ENCODE measurements at regions not wholly inside any gene's neighbourhood (a gene's known extent, or its start where the extent isn't known, plus 50 kb on each side); places are given as distances from the start of the nearest gene placed in this dataset.

DNA sequence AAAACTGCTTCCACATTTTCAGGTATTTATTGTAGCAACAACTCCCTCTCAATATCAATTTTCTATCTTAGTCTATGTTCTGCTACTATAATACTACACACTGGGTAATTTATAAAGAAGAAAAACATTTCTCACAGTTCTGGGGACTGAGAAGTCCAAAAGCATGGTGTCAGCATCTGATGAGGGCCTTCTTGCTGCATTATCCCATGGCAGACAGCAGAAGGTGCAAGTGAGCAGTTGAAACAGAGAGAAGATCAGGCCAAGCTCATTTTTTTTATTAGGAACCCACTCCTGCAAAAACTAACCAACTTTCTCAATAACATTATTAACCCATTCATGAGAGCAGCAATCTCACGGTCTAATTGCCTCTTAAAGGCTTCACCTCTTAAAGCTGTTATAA lies 376.0 kb downstream of the RAB28 start:
- WGBS = 96% methylated on average over 1 of the region's 1 CpG
- Histone ChIP-seq H3K4me3 (ENCODE audit: low read depth in 1 of 3, low read length in 3 of 3) (no peak overlapping the region), H3K9me3 (ENCODE audit: control insufficient read depth in 4 of 4, low read length in 3 of 4) (peaks cover 0 to 6% (median 2%) of the 10 kb centered on the region in 4 donors), H3K4me1 (ENCODE audit: control insufficient read depth in 4 of 4, insufficient read depth in 4 of 4, low read length in 3 of 4) (no peaks in the 10 kb centered on the region), H3K36me3 (ENCODE audit: control insufficient read depth in 4 of 4, insufficient read depth in 3 of 4, low read depth in 1 of 4, low read length in 3 of 4) (no peaks in the 10 kb centered on the region), H3K27me3 (ENCODE audit: control insufficient read depth in 4 of 4, insufficient read depth in 4 of 4, low read length in 3 of 4) (no peaks in the 10 kb centered on the region), H3K27ac (ENCODE audit: low read depth in 1 of 2, low read length in 2 of 2) (no peak overlapping the region), H3K9ac (ENCODE audit: low read depth in 1 of 2, low read length in 2 of 2) (no peak overlapping the region)
- TF ChIP-seq EGR1 (IDR thresholded peaks at IDR 0.05; ENCODE audit: low read depth in 2 of 2) (no peak), HNF4G (IDR thresholded peaks at IDR 0.05) (no peak), YY1 (IDR thresholded peaks at IDR 0.05) (no peak), NR2F2 (IDR thresholded peaks at IDR 0.05) (no peak), FOXA2 (IDR thresholded peaks at IDR 0.05) (no peak), RAD21 (IDR thresholded peaks at IDR 0.05) (no peak)
- TF ChIP-seq, protein P1, sequence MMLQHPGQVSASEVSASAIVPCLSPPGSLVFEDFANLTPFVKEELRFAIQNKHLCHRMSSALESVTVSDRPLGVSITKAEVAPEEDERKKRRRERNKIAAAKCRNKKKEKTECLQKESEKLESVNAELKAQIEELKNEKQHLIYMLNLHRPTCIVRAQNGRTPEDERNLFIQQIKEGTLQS (IDR thresholded peaks at IDR 0.05) = no peak
- TF ChIP-seq, protein P2, sequence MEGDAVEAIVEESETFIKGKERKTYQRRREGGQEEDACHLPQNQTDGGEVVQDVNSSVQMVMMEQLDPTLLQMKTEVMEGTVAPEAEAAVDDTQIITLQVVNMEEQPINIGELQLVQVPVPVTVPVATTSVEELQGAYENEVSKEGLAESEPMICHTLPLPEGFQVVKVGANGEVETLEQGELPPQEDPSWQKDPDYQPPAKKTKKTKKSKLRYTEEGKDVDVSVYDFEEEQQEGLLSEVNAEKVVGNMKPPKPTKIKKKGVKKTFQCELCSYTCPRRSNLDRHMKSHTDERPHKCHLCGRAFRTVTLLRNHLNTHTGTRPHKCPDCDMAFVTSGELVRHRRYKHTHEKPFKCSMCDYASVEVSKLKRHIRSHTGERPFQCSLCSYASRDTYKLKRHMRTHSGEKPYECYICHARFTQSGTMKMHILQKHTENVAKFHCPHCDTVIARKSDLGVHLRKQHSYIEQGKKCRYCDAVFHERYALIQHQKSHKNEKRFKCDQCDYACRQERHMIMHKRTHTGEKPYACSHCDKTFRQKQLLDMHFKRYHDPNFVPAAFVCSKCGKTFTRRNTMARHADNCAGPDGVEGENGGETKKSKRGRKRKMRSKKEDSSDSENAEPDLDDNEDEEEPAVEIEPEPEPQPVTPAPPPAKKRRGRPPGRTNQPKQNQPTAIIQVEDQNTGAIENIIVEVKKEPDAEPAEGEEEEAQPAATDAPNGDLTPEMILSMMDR (IDR thresholded peaks at IDR 0.05; ENCODE audit: low read depth, low read length, missing input control) = no peak
- DNase-seq (ENCODE audit: low spot score) = no peak

DNA sequence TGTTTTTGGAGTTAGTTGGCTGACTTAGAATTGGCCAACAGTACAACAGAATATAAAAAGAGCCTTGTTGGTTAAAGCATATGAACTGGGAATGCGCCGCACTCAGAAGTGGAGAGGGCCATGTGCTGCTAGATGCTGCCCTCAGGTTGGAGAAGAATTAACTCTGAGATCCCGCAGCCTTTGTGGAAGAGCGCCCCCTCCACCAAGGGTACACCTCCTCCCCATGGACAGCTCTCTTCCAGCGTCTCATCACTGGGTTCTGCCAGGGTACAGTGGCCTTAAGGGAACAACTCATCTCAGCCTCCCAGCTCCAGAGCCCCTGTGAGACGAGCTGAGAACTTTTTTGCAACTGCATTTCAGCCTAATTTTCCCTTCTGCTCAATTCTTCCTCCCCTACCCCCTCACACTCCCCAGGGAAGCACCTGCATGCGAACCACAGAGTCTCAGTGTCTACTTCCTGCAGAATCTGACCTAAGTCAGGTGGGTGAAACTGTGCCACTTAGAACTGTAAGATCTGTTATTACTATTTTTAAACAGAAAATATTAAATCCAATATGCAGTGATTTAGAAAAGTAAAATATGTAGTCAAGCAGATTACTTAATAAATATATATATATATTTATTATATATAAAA lies 380.6 kb downstream of the RAB28 start:
- no peak overlapping the region for H3K4me3 ChIP-seq (ENCODE audit: low read depth in 1 of 3, low read length in 3 of 3)
- H3K9ac ChIP-seq (ENCODE audit: low read depth in 1 of 2, low read length in 2 of 2) = no peak overlapping the region
- TF ChIP-seq, protein P2 (IDR thresholded peaks at IDR 0.05; ENCODE audit: low read depth, low read length, missing input control) = no peak
- TF ChIP-seq EGR1 (IDR thresholded peaks at IDR 0.05; ENCODE audit: low read depth in 2 of 2) = no peak
- no peak for TF ChIP-seq FOXA2 (IDR thresholded peaks at IDR 0.05)
- no peak for TF ChIP-seq SP1 (IDR thresholded peaks at IDR 0.05)
- no peak for TF ChIP-seq FOXA1 (IDR thresholded peaks at IDR 0.05)
- TF ChIP-seq, protein P3, sequence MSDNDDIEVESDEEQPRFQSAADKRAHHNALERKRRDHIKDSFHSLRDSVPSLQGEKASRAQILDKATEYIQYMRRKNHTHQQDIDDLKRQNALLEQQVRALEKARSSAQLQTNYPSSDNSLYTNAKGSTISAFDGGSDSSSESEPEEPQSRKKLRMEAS (IDR thresholded peaks at IDR 0.05) = no peak
- no peak for TF ChIP-seq RAD21 (IDR thresholded peaks at IDR 0.05)
- no peak for TF ChIP-seq HNF4A (conservative IDR thresholded peaks at IDR 0.05)
- TF ChIP-seq, protein P4, sequence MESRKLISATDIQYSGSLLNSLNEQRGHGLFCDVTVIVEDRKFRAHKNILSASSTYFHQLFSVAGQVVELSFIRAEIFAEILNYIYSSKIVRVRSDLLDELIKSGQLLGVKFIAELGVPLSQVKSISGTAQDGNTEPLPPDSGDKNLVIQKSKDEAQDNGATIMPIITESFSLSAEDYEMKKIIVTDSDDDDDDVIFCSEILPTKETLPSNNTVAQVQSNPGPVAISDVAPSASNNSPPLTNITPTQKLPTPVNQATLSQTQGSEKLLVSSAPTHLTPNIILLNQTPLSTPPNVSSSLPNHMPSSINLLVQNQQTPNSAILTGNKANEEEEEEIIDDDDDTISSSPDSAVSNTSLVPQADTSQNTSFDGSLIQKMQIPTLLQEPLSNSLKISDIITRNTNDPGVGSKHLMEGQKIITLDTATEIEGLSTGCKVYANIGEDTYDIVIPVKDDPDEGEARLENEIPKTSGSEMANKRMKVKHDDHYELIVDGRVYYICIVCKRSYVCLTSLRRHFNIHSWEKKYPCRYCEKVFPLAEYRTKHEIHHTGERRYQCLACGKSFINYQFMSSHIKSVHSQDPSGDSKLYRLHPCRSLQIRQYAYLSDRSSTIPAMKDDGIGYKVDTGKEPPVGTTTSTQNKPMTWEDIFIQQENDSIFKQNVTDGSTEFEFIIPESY (IDR thresholded peaks at IDR 0.05) = no peak
- TF ChIP-seq RXRA (IDR thresholded peaks at IDR 0.05) = no peak
- TF ChIP-seq YY1 (IDR thresholded peaks at IDR 0.05) = no peak
- TF ChIP-seq GABPA (IDR thresholded peaks at IDR 0.05 in 1 of 2, conservative IDR thresholded peaks at IDR 0.05 in 1 of 2) = no peak
- TF ChIP-seq NR2F2 (IDR thresholded peaks at IDR 0.05) = no peak
- TF ChIP-seq, protein P1 (IDR thresholded peaks at IDR 0.05) = no peak
- TF ChIP-seq JUND (IDR thresholded peaks at IDR 0.05) = no peak
- TF ChIP-seq HNF4G (IDR thresholded peaks at IDR 0.05) = no peak
- TF ChIP-seq, protein P5, sequence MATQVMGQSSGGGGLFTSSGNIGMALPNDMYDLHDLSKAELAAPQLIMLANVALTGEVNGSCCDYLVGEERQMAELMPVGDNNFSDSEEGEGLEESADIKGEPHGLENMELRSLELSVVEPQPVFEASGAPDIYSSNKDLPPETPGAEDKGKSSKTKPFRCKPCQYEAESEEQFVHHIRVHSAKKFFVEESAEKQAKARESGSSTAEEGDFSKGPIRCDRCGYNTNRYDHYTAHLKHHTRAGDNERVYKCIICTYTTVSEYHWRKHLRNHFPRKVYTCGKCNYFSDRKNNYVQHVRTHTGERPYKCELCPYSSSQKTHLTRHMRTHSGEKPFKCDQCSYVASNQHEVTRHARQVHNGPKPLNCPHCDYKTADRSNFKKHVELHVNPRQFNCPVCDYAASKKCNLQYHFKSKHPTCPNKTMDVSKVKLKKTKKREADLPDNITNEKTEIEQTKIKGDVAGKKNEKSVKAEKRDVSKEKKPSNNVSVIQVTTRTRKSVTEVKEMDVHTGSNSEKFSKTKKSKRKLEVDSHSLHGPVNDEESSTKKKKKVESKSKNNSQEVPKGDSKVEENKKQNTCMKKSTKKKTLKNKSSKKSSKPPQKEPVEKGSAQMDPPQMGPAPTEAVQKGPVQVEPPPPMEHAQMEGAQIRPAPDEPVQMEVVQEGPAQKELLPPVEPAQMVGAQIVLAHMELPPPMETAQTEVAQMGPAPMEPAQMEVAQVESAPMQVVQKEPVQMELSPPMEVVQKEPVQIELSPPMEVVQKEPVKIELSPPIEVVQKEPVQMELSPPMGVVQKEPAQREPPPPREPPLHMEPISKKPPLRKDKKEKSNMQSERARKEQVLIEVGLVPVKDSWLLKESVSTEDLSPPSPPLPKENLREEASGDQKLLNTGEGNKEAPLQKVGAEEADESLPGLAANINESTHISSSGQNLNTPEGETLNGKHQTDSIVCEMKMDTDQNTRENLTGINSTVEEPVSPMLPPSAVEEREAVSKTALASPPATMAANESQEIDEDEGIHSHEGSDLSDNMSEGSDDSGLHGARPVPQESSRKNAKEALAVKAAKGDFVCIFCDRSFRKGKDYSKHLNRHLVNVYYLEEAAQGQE (IDR thresholded peaks at IDR 0.05) = no peak
- H3K27me3 ChIP-seq (ENCODE audit: control insufficient read depth in 4 of 4, insufficient read depth in 4 of 4, low read length in 3 of 4) = no peaks in the 10 kb centered on the region
- DNase-seq (ENCODE audit: low spot score) = no peak
- no peaks in the 10 kb centered on the region for H3K36me3 ChIP-seq (ENCODE audit: control insufficient read depth in 4 of 4, insufficient read depth in 3 of 4, low read depth in 1 of 4, low read length in 3 of 4)
- no peaks in the 10 kb centered on the region for H3K4me1 ChIP-seq (ENCODE audit: control insufficient read depth in 4 of 4, insufficient read depth in 4 of 4, low read length in 3 of 4)
- WGBS = 83% methylated on average over 7 of the region's 7 CpGs
- peaks cover 0 to 6% (median 2%) of the 10 kb centered on the region in 4 donors for H3K9me3 ChIP-seq (ENCODE audit: control insufficient read depth in 4 of 4, low read length in 3 of 4)
- H3K27ac ChIP-seq (ENCODE audit: low read depth in 1 of 2, low read length in 2 of 2) = no peak overlapping the region
